ENCODE measurements at regions not wholly inside any gene's neighbourhood (a gene's known extent, or its start where the extent isn't known, plus 50 kb on each side); places are given as distances from the start of the nearest gene placed in this dataset.
A peak's percentile ranks its signal among the peaks of the same experiment; 100 is the strongest.

- no peak for TF ChIP-seq CTCF (IDR thresholded peaks at IDR 0.05; ENCODE audit: extremely low read depth, missing control alignments)
- no peak for DNase-seq (ENCODE audit: low spot score)
Observed at GRCh38 chr9:108475813-108476212, 380.0 kb downstream of the ACTL7B start.

GRCh38 chr9:108474356-108474755 is 381.4 kb downstream of the ACTL7B start:
- no peak for TF ChIP-seq CTCF (IDR thresholded peaks at IDR 0.05; ENCODE audit: extremely low read depth, missing control alignments)
- DNase-seq (ENCODE audit: low spot score), result no peak

GRCh38 chr9:108473209-108474112 is 382.3 kb downstream of the ACTL7B start:
- TF ChIP-seq CTCF (IDR thresholded peaks at IDR 0.05; ENCODE audit: extremely low read depth, missing control alignments), result no peak
- DNase-seq (ENCODE audit: low spot score), result no peak

DNA sequence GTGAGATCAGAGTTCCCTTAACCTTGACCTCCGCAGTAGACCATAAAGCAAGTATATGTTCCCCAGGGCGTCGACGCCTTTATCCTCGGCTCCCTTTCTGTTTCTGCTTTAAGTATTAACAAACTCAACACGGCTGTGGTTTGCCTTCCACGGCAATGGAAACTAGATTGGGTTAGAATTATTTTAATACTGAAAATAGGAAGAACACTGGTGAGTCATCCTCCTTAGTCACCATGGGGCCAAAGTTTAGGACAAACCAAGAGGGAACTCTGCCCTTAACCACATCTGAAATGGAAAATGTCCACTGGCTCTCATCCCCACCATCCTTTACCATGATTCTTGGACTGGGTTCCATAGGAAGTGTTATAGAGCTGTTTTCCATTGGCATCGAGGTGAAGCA is 386.1 kb downstream of the ACTL7B start:
- no peak for DNase-seq (ENCODE audit: low spot score)
- no peak for TF ChIP-seq CTCF (IDR thresholded peaks at IDR 0.05; ENCODE audit: extremely low read depth, missing control alignments)

GRCh38 chr9:108468364-108468763 is 387.4 kb downstream of the ACTL7B start:
- no peak for TF ChIP-seq CTCF (IDR thresholded peaks at IDR 0.05; ENCODE audit: extremely low read depth, missing control alignments)
- peak; percentile 8 for DNase-seq (ENCODE audit: low spot score)

DNA sequence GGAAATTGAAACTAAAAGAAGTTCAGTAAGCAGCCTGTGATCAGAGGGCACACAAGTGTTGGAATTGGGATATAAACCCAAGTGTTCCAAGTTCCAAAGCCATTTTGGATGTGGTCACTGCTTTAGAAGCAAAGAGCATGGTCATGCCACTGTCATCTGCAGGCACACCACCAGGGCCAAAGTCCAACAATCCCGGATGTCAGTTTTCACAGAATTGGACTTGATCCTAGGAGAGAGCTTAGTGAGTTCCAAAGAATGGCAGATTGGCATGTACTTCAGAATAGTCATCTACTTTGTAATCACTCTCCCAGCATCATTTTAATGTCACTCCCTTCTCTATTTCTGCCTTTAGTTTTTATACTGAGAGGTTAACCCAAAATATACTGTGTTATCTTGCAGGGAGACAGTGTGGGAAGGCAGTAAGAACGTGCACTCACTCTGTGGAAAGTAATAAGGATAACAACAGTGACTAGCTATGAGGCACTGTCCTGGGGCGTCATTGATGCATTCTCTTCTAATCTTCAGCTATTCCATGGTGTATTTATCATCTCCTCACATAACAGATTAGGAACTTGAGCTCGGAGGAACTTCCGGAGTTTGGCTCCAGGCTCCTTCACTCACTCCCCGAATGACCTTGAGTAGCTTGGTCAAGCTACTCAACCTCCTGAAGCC is 388.0 kb downstream of the ACTL7B start:
- no peak for DNase-seq (ENCODE audit: low spot score)
- no peak for TF ChIP-seq CTCF (IDR thresholded peaks at IDR 0.05; ENCODE audit: extremely low read depth, missing control alignments)

DNA sequence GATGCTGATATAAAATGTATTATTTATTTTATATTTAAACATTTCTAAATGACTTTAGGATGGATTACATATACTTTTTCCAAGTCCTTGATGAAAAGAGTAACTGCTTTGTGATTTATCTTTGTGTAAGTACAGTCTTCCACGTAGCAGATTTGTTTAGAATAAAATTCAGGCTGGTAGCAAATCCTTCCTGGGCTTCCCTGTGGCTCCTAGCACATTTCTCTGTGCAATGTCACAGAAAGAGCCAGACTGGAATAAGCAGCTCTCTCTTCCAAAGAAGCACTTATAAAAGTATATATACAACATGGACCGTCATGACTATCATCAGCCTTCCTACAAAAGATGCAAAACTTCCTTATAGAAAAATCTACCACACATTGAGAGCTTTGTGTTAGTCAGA is 388.6 kb downstream of the ACTL7B start:
- DNase-seq (ENCODE audit: low spot score), result no peak
- no peak for TF ChIP-seq CTCF (IDR thresholded peaks at IDR 0.05; ENCODE audit: extremely low read depth, missing control alignments)
